ENCODE measurements at regions not wholly inside any gene's neighbourhood (a gene's known extent, or its start where the extent isn't known, plus 50 kb on each side); places are given as distances from the start of the nearest gene placed in this dataset.

DNA sequence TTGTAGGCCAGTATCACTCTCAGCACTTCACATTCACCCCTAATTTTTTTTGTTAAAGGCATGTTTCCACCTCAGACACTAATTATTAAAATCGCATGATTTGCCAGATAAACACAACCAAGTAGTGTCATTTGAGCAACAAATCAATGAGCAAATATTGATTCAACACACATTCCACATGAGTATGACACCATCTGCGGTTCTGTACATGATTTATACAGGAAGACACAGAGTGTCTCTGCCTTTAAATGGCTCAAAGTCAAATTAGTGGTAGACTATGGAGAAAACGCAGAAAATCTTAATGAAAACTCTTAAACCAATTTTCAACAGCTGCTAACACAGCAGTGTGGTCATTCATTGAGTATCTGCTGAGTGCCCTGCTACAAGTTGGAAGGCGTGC is 300.2 kb downstream of the SOX4 start:
- Histone ChIP-seq H3K36me3 (replicated peaks) (no peaks in the 10 kb centered on the region), H3K27me3 (replicated peaks) (no peaks in the 10 kb centered on the region), H3K4me3 (ENCODE audit: low read depth, low read length) (no peak overlapping the region), H3K27ac (no peak overlapping the region)
- in situ Hi-C loops (cut with HindIII; ENCODE audit: low pct_ligation_motif_present, low sequenced_read_pairs): no loop called here
- DNase-seq: no peak
- TF ChIP-seq, protein P1, sequence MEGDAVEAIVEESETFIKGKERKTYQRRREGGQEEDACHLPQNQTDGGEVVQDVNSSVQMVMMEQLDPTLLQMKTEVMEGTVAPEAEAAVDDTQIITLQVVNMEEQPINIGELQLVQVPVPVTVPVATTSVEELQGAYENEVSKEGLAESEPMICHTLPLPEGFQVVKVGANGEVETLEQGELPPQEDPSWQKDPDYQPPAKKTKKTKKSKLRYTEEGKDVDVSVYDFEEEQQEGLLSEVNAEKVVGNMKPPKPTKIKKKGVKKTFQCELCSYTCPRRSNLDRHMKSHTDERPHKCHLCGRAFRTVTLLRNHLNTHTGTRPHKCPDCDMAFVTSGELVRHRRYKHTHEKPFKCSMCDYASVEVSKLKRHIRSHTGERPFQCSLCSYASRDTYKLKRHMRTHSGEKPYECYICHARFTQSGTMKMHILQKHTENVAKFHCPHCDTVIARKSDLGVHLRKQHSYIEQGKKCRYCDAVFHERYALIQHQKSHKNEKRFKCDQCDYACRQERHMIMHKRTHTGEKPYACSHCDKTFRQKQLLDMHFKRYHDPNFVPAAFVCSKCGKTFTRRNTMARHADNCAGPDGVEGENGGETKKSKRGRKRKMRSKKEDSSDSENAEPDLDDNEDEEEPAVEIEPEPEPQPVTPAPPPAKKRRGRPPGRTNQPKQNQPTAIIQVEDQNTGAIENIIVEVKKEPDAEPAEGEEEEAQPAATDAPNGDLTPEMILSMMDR (IDR thresholded peaks at IDR 0.05; ENCODE audit: low read depth, low read length, missing control alignments): no peak

DNA sequence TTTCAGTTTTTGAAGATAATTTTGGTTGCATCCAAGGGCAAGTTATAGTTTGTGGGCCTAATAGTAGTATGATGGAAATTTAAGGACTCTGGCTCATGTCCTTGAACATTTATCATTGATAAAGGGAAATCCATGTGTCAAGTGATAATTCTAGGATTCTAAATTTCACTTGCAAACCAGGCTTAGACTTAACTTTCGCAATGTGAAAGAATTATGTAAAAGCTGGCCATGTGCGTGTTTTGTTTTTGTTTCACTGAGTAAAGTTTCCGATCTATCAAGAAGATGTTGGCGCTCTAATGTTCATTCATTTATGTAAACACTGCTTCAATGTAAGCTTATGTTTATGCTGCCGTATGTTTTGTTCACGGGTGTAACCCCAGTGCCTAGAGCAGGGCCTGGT is 302.0 kb downstream of the SOX4 start:
- no peak for DNase-seq
- in situ Hi-C loops (cut with HindIII; ENCODE audit: low pct_ligation_motif_present, low sequenced_read_pairs): no loop called here
- Histone ChIP-seq H3K4me3 (ENCODE audit: low read depth, low read length) (no peak overlapping the region), H3K27ac (no peak overlapping the region), H3K27me3 (replicated peaks) (no peaks in the 10 kb centered on the region), H3K36me3 (replicated peaks) (no peaks in the 10 kb centered on the region)
- TF ChIP-seq, protein P1 (IDR thresholded peaks at IDR 0.05; ENCODE audit: low read depth, low read length, missing control alignments): no peak

DNA sequence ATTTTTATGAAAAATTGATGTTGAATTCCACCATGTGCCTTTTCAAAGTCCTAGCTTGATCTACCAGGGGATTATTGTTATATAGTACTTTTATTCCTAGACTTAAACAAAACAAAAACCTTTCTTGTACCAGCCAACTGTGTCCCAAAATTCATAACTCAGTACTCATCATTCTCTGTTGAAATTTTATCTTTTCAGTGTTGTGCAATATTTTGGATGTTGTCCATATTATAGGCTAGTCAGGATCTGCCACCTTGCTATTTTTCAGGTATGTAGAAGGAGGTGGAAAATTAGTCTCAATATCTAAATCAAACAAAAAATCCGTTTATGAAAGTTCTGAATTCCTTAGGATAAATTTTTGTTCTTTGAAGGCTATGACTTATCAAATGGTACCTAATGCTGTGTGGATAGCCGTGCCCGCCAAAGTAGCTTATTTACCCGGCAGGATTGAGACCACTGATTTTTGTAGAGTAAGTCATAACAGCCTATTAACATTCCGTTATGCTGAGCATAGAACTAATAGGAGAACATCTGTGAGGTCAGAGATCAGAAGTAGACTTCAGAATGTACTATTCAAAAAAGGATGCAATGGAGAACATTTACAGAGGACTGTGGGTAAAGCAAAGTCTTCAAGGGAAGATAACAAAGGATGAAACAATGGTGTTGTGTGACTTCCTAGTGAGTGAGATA is 304.7 kb downstream of the SOX4 start:
- H3K36me3 ChIP-seq (replicated peaks): no peaks in the 10 kb centered on the region
- no peak for DNase-seq
- H3K27me3 ChIP-seq (replicated peaks): no peaks in the 10 kb centered on the region
- H3K4me3 ChIP-seq (ENCODE audit: low read depth, low read length): no peak overlapping the region
- no peak overlapping the region for H3K27ac ChIP-seq
- TF ChIP-seq, protein P1 (IDR thresholded peaks at IDR 0.05; ENCODE audit: low read depth, low read length, missing control alignments): no peak
- in situ Hi-C loops (cut with HindIII; ENCODE audit: low pct_ligation_motif_present, low sequenced_read_pairs): no loop called here

GRCh38 chr6:21899708-21900107 is 306.2 kb downstream of the SOX4 start:
- H3K36me3 ChIP-seq (replicated peaks): no peaks in the 10 kb centered on the region
- H3K27me3 ChIP-seq (replicated peaks): no peaks in the 10 kb centered on the region
- H3K4me3 ChIP-seq (ENCODE audit: low read depth, low read length): no peak overlapping the region
- no peak overlapping the region for H3K27ac ChIP-seq
- in situ Hi-C loops (cut with HindIII; ENCODE audit: low pct_ligation_motif_present, low sequenced_read_pairs): no loop called here
- DNase-seq: no peak
- TF ChIP-seq, protein P1 (IDR thresholded peaks at IDR 0.05; ENCODE audit: low read depth, low read length, missing control alignments): no peak

- no peaks in the 10 kb centered on the region for H3K36me3 ChIP-seq (replicated peaks)
- TF ChIP-seq, protein P1 (IDR thresholded peaks at IDR 0.05; ENCODE audit: low read depth, low read length, missing control alignments): no peak
- no peak overlapping the region for H3K4me3 ChIP-seq (ENCODE audit: low read depth, low read length)
- in situ Hi-C loops (cut with HindIII; ENCODE audit: low pct_ligation_motif_present, low sequenced_read_pairs): no loop called here
- DNase-seq: peak; percentile 70
- no peaks in the 10 kb centered on the region for H3K27me3 ChIP-seq (replicated peaks)
- no peak overlapping the region for H3K27ac ChIP-seq
Measured at GRCh38 chr6:21900730-21901129, 307.2 kb downstream of the SOX4 start.

DNA sequence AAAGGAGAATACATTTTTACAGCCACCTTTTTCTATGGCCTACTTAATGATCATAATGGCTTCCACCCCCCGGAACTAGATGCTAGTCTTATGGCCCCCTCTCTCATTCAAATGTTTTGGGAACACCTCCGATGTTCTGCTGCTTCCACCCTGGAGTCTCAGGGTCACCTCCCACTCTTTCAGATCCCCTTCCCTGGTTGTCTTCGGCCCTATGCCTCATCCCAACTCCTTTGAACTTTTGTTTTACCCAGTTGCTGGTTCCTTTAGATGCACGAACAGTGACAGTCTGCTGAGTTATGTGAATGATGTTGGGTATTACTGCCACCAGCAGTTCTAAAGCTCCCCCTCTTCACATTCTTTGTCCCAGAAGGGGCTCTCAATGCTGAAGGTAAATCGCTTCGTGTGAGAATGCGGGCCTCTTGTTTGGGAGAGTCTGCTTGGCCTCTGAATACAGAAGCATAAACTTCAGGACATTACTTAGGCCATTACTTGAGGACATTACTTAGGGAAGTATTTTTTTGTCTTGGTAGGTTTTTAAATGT is 309.1 kb downstream of the SOX4 start:
- Histone ChIP-seq H3K36me3 (replicated peaks) (no peaks in the 10 kb centered on the region), H3K27me3 (replicated peaks) (no peaks in the 10 kb centered on the region), H3K27ac (no peak overlapping the region), H3K4me3 (ENCODE audit: low read depth, low read length) (no peak overlapping the region)
- no peak for DNase-seq
- in situ Hi-C loops (cut with HindIII; ENCODE audit: low pct_ligation_motif_present, low sequenced_read_pairs): no loop called here
- TF ChIP-seq, protein P1 (IDR thresholded peaks at IDR 0.05; ENCODE audit: low read depth, low read length, missing control alignments): no peak

All from brain microvascular endothelial cell (primary cell).